Natural killer cell (primary cell): ENCODE measurements at regions not wholly inside any gene's neighbourhood (a gene's known extent, or its start where the extent isn't known, plus 50 kb on each side); places are given as distances from the start of the nearest gene placed in this dataset.

Experiments used
- ATAC-seq, 3 donors: fragments of 150-1000 bp in 2 of 3; fragments of 200-7000 bp in 1 of 3; cut with Tn5 transposase; 1 replicate in 1 of 3; 2 replicates in 2 of 3; pipeline ENCODE4 v1.10.0; 2021; ENCODE audit warnings: mild to moderate bottlenecking in 2 of 3, moderate library complexity in 2 of 3
- DNase-seq, 2 donors: peaks; one replicate each; pipeline versions ENCODE4 v3.0.0 to v3.0.0-alpha.2; 2013 to 2021; ENCODE audit warnings: mixed read lengths in 1 of 2
- H3K27ac ChIP-seq: one replicate; pipeline ENCODE4 v1.5.1; 2013; ENCODE audit warnings: mild to moderate bottlenecking, low read length
- H3K27me3 ChIP-seq: one replicate; pipeline ENCODE4 v1.6.1; 2013; ENCODE audit warnings: low read length; ENCODE audit not compliant: control insufficient read depth, insufficient read depth
- H3K36me3 ChIP-seq: one replicate; pipeline ENCODE4 v1.6.1; 2013; ENCODE audit warnings: low read length; ENCODE audit not compliant: control insufficient read depth, insufficient read depth
- H3K4me1 ChIP-seq: one replicate; pipeline ENCODE4 v1.6.1; 2013; ENCODE audit warnings: low read length; ENCODE audit not compliant: control insufficient read depth, insufficient read depth
- H3K4me3 ChIP-seq: one replicate; pipeline ENCODE4 v1.5.1; 2013; ENCODE audit warnings: low read length
- H3K9me3 ChIP-seq: one replicate; pipeline ENCODE4 v1.6.1; 2013; ENCODE audit warnings: low read length; ENCODE audit not compliant: control insufficient read depth, insufficient read depth
- H3K27ac Mint-ChIP-seq, 2 donors: one replicate each; pipeline ENCODE4 v1.8.0; 2022; ENCODE audit warnings: mild to moderate bottlenecking in 2 of 2, mixed read lengths in 2 of 2, moderate library complexity in 1 of 2
- H3K27me3 Mint-ChIP-seq, 2 donors: one replicate each; pipeline ENCODE4 v1.8.0; 2022; ENCODE audit warnings: low read depth in 2 of 2, mixed read lengths in 2 of 2
- H3K36me3 Mint-ChIP-seq: one replicate; pipeline ENCODE4 v1.8.0; 2022; ENCODE audit warnings: mixed read lengths
- H3K4me1 Mint-ChIP-seq, 2 donors: one replicate each; pipeline ENCODE4 v1.8.0; 2022; ENCODE audit warnings: mixed read lengths in 2 of 2
- H3K4me3 Mint-ChIP-seq: one replicate; pipeline ENCODE4 v1.8.0; 2022; ENCODE audit warnings: mild to moderate bottlenecking, moderate library complexity, mixed read lengths
- H3K9me3 Mint-ChIP-seq, 2 donors: one replicate each; pipeline ENCODE4 v1.8.0; 2022; ENCODE audit warnings: mixed read lengths in 2 of 2
- CTCF ChIP-seq: fragments of 200-600 bp; IDR thresholded peaks from one replicate; pipeline ENCODE4 v1.8.0; 2022; ENCODE audit warnings: antibody characterized with exemption
- WGBS: methylation state at CpG from one replicate; pipeline ENCODE4 v1.1.7; 2013; ENCODE audit warnings: missing lambda C conversion rate; ENCODE audit not compliant: insufficient coverage; 5-methylcytosine and 5-hydroxymethylcytosine counted together
- intact Hi-C: fragments of 100-400 bp; cut with micrococcal nuclease; formaldehyde crosslinking; loops from one replicate; pipeline ENCODE4 v1.14.2; 2022

- Mint-ChIP-seq H3K9me3 (no peaks in the 10 kb centered on the region), H3K4me3 (no peak overlapping the region), H3K27ac (no peak overlapping the region), H3K4me1 (peaks cover 9 to 20% of the 10 kb centered on the region in 2 donors), H3K27me3 (peaks cover 7 to 26% of the 10 kb centered on the region in 2 donors), H3K36me3 (no peaks in the 10 kb centered on the region)
- no peak overlapping the region for H3K27ac ChIP-seq
- ATAC-seq (no peak), DNase-seq (no peak)
- H3K27me3 ChIP-seq, result peaks cover 7% of the 10 kb centered on the region
- peaks cover 12% of the 10 kb centered on the region for H3K4me1 ChIP-seq
- H3K36me3 ChIP-seq, result no peaks in the 10 kb centered on the region
- no peaks in the 10 kb centered on the region for H3K9me3 ChIP-seq
- no peak overlapping the region for H3K4me3 ChIP-seq
- 84% methylated on average over 9 of the region's 9 CpGs for WGBS
- intact Hi-C loops, result no loop called here
- no peak for TF ChIP-seq CTCF
These were observed 62.6 kb downstream of the DIO3 start for GRCh38 chr14:101623685-101624444.

DNA sequence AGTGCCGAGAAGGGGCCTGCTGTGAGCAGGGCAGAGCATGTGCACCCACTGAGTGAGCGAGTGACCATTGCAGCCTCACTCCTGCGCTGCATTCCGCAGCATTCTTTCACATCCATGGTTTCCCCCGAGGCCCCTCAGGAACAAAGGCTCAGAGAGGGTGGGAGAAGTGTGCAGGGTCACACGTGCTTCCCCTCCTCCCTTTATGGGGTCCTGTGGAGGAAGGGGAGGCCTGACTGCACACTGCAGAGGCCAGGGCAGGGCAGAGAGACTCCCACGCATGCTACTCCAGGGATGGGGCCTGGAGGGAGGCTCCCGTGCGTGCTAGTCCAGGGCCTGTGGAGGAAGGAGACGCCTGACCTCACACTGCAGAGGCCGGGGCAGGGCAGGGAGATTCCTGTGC, 63.2 kb downstream of the DIO3 start:
- H3K4me3 ChIP-seq, result no peak overlapping the region
- no peaks in the 10 kb centered on the region for H3K36me3 Mint-ChIP-seq
- peaks cover 9 to 20% of the 10 kb centered on the region in 2 donors for H3K4me1 Mint-ChIP-seq
- no peaks in the 10 kb centered on the region for H3K9me3 Mint-ChIP-seq
- no peak overlapping the region for H3K27ac ChIP-seq
- 87% methylated on average over 11 of the region's 11 CpGs for WGBS
- DNase-seq, result no peak
- intact Hi-C loops, result no loop called here
- H3K36me3 ChIP-seq, result no peaks in the 10 kb centered on the region
- peaks cover under 1 to 22% of the 10 kb centered on the region in 2 donors for H3K27me3 Mint-ChIP-seq
- no peak for TF ChIP-seq CTCF
- no peak overlapping the region for H3K4me3 Mint-ChIP-seq
- H3K4me1 ChIP-seq, result peaks cover 12% of the 10 kb centered on the region
- no peak overlapping the region for H3K27ac Mint-ChIP-seq
- no peak for ATAC-seq
- no peaks in the 10 kb centered on the region for H3K9me3 ChIP-seq
- peaks cover 8% of the 10 kb centered on the region for H3K27me3 ChIP-seq

DNA sequence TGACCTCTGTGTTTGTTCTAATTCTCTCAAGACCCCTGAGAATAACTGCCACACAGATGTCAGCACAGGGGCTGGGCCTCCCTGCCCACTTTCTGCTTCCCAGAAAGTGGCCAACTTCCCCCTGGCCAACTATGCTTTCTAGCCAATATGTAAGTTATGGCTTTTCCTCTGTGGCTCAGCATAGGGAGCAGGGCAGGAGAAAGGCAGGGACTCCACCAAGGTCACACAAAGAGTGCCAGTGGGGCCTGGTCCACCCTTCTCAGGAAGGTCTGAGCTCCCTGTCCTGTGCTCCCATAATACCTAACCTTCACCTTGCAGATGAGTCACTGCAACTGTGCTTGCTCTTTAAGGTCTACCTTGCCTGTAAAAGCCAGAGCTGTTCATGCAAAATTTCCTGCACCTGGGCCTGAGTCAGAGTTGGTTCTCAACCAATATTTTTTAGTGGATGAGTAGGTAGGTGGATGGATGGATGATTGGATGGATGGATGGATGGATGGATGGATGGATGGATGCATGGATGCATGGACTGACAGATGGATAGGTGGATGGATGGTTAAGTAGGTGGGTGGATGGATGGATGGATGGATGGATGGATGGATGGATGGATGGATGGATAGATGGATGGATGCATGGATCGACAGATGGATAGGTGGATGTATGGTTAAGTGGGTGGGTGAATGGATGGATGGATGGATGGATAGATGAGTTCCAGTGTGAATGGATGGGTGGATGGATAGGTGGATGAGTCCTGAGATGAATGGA, 64.2 kb downstream of the DIO3 start:
- Histone ChIP-seq H3K27ac (no peak overlapping the region), H3K27me3 (peaks cover 8% of the 10 kb centered on the region), H3K4me1 (peaks cover 12% of the 10 kb centered on the region), H3K36me3 (no peaks in the 10 kb centered on the region), H3K4me3 (no peak overlapping the region), H3K9me3 (no peaks in the 10 kb centered on the region)
- ATAC-seq (no peak), DNase-seq (no peak)
- Mint-ChIP-seq H3K36me3 (no peaks in the 10 kb centered on the region), H3K27me3 (peaks cover 0 to 26% of the 10 kb centered on the region in 2 donors), H3K9me3 (no peaks in the 10 kb centered on the region), H3K4me3 (no peak overlapping the region), H3K27ac (no peak overlapping the region), H3K4me1 (peaks cover 9 to 20% of the 10 kb centered on the region in 2 donors)
- intact Hi-C loops, result loop anchor here (2.0 to 5.0 kb wide), 2 partner anchors 913 to 1243 kb away; no protein-coding TSS in a partner anchor
- WGBS, result 85% methylated on average over 1 of the region's 1 CpG
- TF ChIP-seq CTCF, result no peak
